ENCODE measurements at regions not wholly inside any gene's neighbourhood (a gene's known extent, or its start where the extent isn't known, plus 50 kb on each side); places are given as distances from the start of the nearest gene placed in this dataset.

DNA sequence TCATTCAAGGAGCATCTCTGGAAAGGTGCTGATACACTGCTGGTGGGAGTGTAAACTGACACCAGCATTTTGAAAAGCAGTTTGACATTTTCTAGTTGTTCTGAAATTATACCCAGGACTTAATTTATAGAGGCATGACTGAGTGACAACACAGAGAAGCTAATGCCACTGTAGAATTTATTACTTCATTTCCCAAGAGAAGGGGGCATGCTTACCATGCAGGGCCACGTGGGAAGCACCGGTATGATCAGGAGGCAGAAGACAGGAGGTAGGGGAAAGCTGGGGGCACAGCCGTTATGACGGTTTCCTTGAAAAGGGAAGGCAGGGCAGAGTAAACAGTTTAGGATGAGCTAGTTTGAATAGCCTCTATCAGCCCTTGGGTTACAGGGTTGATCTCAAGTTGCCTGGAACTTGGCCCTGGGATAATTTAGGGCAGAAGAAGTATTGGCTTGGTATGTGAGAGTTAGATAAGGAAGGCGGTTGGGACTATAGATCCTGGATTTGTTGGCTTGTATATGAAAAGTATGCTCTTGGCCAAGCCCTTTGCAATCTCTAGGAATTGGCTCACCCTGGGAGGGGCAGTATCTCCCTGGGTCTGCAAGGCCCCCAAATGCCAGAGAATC lies 305.7 kb downstream of the ENC1 start:
- WGBS (ENCODE audit: insufficient coverage) = 64% methylated on average over 5 of the region's 5 CpGs
- H3K27ac Mint-ChIP-seq = no peak overlapping the region
- Histone ChIP-seq H3K9me3 (no peaks in the 10 kb centered on the region), H3K4me3 (ENCODE audit: control insufficient read depth in 1 of 2, extremely low read depth in 1 of 2, low read length in 1 of 2) (no peak overlapping the region), H3K27me3 (replicated peaks in 1 of 2; ENCODE audit: control insufficient read depth in 2 of 2, extremely low read depth in 1 of 2, insufficient read depth in 2 of 2, low read length in 1 of 2) (peaks cover 2 to 4% of the 10 kb centered on the region in 2 experiments), H3K36me3 (ENCODE audit: control insufficient read depth in 2 of 2, extremely low read depth in 1 of 2, insufficient read depth in 1 of 2, low read length in 1 of 2) (no peaks in the 10 kb centered on the region), H3K4me1 (ENCODE audit: control insufficient read depth in 1 of 2, extremely low read depth in 1 of 2, insufficient read depth in 2 of 2, low read length in 2 of 2) (no peaks in the 10 kb centered on the region), H3K27ac (ENCODE audit: low read length) (no peak overlapping the region)
- no peaks in the 10 kb centered on the region for H3K9me3 Mint-ChIP-seq
- POLR2A ChIA-PET = no interaction called here
- CTCF ChIA-PET = no interaction called here
- no peaks in the 10 kb centered on the region for H3K4me1 Mint-ChIP-seq
- peaks cover 12 to 19% of the 10 kb centered on the region in 2 donors for H3K27me3 Mint-ChIP-seq
- no peak for DNase-seq
- no peak overlapping the region for H3K4me3 Mint-ChIP-seq
- no peaks in the 10 kb centered on the region for H3K36me3 Mint-ChIP-seq
- no peak for ATAC-seq (replicated peaks in 1 of 4)

DNA sequence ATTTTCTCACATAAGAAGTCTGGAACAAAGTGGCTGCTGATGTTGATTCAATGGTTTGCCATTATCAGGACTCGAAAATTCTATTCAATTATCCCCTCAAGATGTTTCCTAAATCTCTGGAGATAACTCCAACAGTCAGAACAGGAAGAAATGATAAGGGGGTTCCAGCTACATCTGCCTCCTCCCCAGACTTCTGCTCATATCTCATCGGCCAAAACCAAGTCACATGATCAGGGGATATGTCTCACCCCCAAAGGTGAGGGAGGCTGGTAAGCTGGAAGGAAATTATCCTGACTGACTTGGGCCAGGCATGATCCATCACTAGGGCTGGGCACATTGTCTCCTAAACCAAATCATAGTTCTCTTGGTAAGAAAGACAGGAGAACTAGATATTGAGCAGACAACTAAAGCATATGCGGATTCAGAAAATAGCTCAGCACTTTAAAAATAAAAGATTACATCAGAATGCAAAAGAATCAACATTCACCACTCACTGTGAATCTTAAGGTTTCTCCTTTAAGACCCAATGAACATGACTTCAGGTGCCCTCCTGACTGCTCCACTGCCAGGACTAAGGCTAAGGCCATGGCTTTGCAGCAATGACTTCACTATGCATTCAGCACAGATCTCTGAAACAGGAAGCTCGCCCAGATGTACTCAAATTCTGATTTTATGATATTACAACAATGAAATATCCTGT lies 306.3 kb downstream of the ENC1 start:
- ATAC-seq (replicated peaks in 1 of 4) = no peak
- peaks cover 12 to 19% of the 10 kb centered on the region in 2 donors for H3K27me3 Mint-ChIP-seq
- no peak overlapping the region for H3K4me3 Mint-ChIP-seq
- ChIA-PET POLR2A (no interaction called here), CTCF (no interaction called here)
- H3K27ac Mint-ChIP-seq = no peak overlapping the region
- H3K9me3 Mint-ChIP-seq = no peaks in the 10 kb centered on the region
- Histone ChIP-seq H3K27ac (ENCODE audit: low read length) (no peak overlapping the region), H3K9me3 (no peaks in the 10 kb centered on the region), H3K36me3 (ENCODE audit: control insufficient read depth in 2 of 2, extremely low read depth in 1 of 2, insufficient read depth in 1 of 2, low read length in 1 of 2) (no peaks in the 10 kb centered on the region), H3K27me3 (replicated peaks in 1 of 2; ENCODE audit: control insufficient read depth in 2 of 2, extremely low read depth in 1 of 2, insufficient read depth in 2 of 2, low read length in 1 of 2) (peaks cover 0 to 2% of the 10 kb centered on the region in 2 experiments), H3K4me1 (ENCODE audit: control insufficient read depth in 1 of 2, extremely low read depth in 1 of 2, insufficient read depth in 2 of 2, low read length in 2 of 2) (no peaks in the 10 kb centered on the region), H3K4me3 (ENCODE audit: control insufficient read depth in 1 of 2, extremely low read depth in 1 of 2, low read length in 1 of 2) (no peak overlapping the region)
- no peak for DNase-seq
- no peaks in the 10 kb centered on the region for H3K4me1 Mint-ChIP-seq
- WGBS (ENCODE audit: insufficient coverage) = 100% methylated on average over 1 of the region's 4 CpGs
- H3K36me3 Mint-ChIP-seq = no peaks in the 10 kb centered on the region

DNA sequence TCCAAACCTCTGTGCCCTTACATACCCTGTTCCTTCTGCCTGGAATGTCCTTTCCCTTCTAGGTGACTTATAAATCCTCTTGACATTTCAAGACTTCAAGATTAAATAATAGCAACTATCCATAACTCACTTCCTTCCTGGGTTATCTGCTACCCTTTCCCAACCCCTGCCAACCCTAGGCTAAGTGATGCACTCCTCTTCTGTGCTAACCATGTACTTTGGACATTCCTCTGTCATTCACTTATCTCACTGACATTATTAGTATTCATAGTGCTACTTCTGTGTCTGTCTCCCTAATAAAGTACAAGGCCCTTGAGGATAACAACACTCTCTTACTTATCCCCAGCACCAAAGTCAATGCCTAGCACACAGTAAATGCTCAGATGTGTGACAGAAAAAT lies 307.1 kb downstream of the ENC1 start:
- H3K27me3 ChIP-seq (replicated peaks in 1 of 2; ENCODE audit: control insufficient read depth in 2 of 2, extremely low read depth in 1 of 2, insufficient read depth in 2 of 2, low read length in 1 of 2) = peaks cover 0 to 2% of the 10 kb centered on the region in 2 experiments
- H3K4me1 ChIP-seq (ENCODE audit: control insufficient read depth in 1 of 2, extremely low read depth in 1 of 2, insufficient read depth in 2 of 2, low read length in 2 of 2) = no peaks in the 10 kb centered on the region
- ATAC-seq (replicated peaks in 1 of 4) (no peak), DNase-seq (no peak)
- H3K9me3 Mint-ChIP-seq = no peaks in the 10 kb centered on the region
- CTCF ChIA-PET = no interaction called here
- H3K9me3 ChIP-seq = no peaks in the 10 kb centered on the region
- H3K27me3 Mint-ChIP-seq = peaks cover 12 to 19% of the 10 kb centered on the region in 2 donors
- H3K27ac Mint-ChIP-seq = no peak overlapping the region
- POLR2A ChIA-PET = no interaction called here
- H3K27ac ChIP-seq (ENCODE audit: low read length) = no peak overlapping the region
- no peaks in the 10 kb centered on the region for H3K36me3 Mint-ChIP-seq
- no peaks in the 10 kb centered on the region for H3K4me1 Mint-ChIP-seq
- no peaks in the 10 kb centered on the region for H3K36me3 ChIP-seq (ENCODE audit: control insufficient read depth in 2 of 2, extremely low read depth in 1 of 2, insufficient read depth in 1 of 2, low read length in 1 of 2)
- H3K4me3 Mint-ChIP-seq = no peak overlapping the region
- no peak overlapping the region for H3K4me3 ChIP-seq (ENCODE audit: control insufficient read depth in 1 of 2, extremely low read depth in 1 of 2, low read length in 1 of 2)

DNA sequence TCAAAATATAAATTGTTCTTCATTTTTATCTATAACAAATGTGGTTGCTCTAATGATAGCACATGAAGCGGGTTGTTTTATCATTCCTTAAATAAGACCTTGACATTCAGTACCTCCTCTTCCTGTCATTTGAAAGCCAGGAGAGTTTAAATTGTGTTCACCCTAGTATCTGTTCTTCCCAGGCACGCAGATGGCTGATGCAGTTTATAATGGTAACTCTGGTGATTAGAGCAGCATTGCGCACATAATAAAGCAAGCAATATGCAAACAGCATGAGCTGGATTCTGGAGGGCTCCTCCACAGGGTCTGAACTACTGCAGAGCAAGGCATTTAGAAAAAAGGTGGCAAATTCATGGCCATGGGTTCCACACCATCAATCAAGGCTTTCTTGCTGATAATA lies 307.8 kb downstream of the ENC1 start:
- peaks cover 0 to 2% of the 10 kb centered on the region in 2 experiments for H3K27me3 ChIP-seq (replicated peaks in 1 of 2; ENCODE audit: control insufficient read depth in 2 of 2, extremely low read depth in 1 of 2, insufficient read depth in 2 of 2, low read length in 1 of 2)
- Mint-ChIP-seq H3K4me1 (peaks cover 0 to 6% (median 0%) of the 10 kb centered on the region in 3 donors), H3K9me3 (no peaks in the 10 kb centered on the region), H3K36me3 (no peaks in the 10 kb centered on the region), H3K27ac (no peak overlapping the region), H3K27me3 (peaks cover 12 to 19% of the 10 kb centered on the region in 2 donors), H3K4me3 (no peak overlapping the region)
- WGBS (ENCODE audit: insufficient coverage) = 83% methylated on average over 2 of the region's 3 CpGs
- H3K4me1 ChIP-seq (ENCODE audit: control insufficient read depth in 1 of 2, extremely low read depth in 1 of 2, insufficient read depth in 2 of 2, low read length in 2 of 2) = peaks cover 0 to under 1% of the 10 kb centered on the region in 2 experiments
- POLR2A ChIA-PET = no interaction called here
- H3K27ac ChIP-seq (ENCODE audit: low read length) = no peak overlapping the region
- H3K4me3 ChIP-seq (ENCODE audit: control insufficient read depth in 1 of 2, extremely low read depth in 1 of 2, low read length in 1 of 2) = no peak overlapping the region
- DNase-seq (no peak), ATAC-seq (replicated peaks in 1 of 4) (no peak)
- no peaks in the 10 kb centered on the region for H3K9me3 ChIP-seq
- CTCF ChIA-PET = no interaction called here
- H3K36me3 ChIP-seq (ENCODE audit: control insufficient read depth in 2 of 2, extremely low read depth in 1 of 2, insufficient read depth in 1 of 2, low read length in 1 of 2) = no peaks in the 10 kb centered on the region

DNA sequence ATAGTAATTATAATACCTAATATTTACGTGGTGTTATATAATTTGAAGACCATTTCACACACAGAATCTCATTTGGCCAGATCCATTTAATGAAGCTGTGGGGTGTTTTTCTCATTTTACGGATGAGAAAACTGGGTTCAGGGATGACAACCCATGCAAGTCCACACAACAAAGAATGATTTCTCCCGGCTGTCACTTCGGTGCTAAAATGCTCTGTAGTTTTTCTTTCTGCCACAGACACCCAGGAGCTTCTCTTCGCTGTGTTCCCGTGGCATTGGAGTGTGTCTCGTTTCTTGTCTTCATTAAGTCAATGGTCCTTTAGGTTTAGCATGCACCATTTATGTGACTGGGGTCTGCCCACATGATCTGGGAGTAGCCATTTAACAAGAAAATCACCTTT lies 308.5 kb downstream of the ENC1 start:
- Histone ChIP-seq H3K27me3 (replicated peaks in 1 of 2; ENCODE audit: control insufficient read depth in 2 of 2, extremely low read depth in 1 of 2, insufficient read depth in 2 of 2, low read length in 1 of 2) (peaks cover 0 to 2% of the 10 kb centered on the region in 2 experiments), H3K27ac (ENCODE audit: low read length) (no peak overlapping the region), H3K4me3 (ENCODE audit: control insufficient read depth in 1 of 2, extremely low read depth in 1 of 2, low read length in 1 of 2) (no peak overlapping the region), H3K4me1 (ENCODE audit: control insufficient read depth in 1 of 2, extremely low read depth in 1 of 2, insufficient read depth in 2 of 2, low read length in 2 of 2) (peaks cover 1 to 7% of the 10 kb centered on the region in 2 experiments), H3K36me3 (ENCODE audit: control insufficient read depth in 2 of 2, extremely low read depth in 1 of 2, insufficient read depth in 1 of 2, low read length in 1 of 2) (no peaks in the 10 kb centered on the region), H3K9me3 (no peaks in the 10 kb centered on the region)
- Mint-ChIP-seq H3K9me3 (no peaks in the 10 kb centered on the region), H3K4me3 (no peak overlapping the region), H3K27me3 (peaks cover 12 to 19% of the 10 kb centered on the region in 2 donors), H3K4me1 (peaks cover 5 to 12% (median 5%) of the 10 kb centered on the region in 3 donors), H3K36me3 (no peaks in the 10 kb centered on the region), H3K27ac (no peak overlapping the region)
- 96% methylated on average over 5 of the region's 7 CpGs for WGBS (ENCODE audit: insufficient coverage)
- no peak for DNase-seq
- CTCF ChIA-PET = no interaction called here
- no peak for ATAC-seq (replicated peaks in 1 of 4)
- POLR2A ChIA-PET = no interaction called here

DNA sequence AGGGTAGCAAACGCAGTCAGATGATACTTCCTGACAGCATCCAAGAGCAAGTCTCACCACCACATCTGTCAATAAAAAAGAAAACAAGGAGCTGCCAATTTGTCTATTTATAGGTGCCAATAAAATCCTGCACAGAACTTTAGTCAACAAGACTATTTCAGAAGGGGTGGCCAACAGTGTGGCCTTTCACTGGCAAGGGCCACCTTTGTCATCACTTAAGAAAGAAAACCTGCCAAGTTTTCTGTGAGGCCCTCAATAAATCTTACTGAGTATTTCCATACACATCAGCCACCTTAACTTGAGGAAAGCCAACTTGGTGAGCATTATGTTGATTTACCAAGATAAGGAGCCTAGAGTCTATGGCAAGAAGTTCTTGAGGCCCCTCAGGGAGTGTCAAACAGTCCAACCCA lies 312.3 kb downstream of the ENC1 start:
- peaks cover 14 to 18% (median 15%) of the 10 kb centered on the region in 3 donors for H3K4me1 Mint-ChIP-seq
- DNase-seq = no peak
- no peaks in the 10 kb centered on the region for H3K9me3 Mint-ChIP-seq
- Histone ChIP-seq H3K27me3 (replicated peaks in 1 of 2; ENCODE audit: control insufficient read depth in 2 of 2, extremely low read depth in 1 of 2, insufficient read depth in 2 of 2, low read length in 1 of 2) (peaks cover 0 to 2% of the 10 kb centered on the region in 2 experiments), H3K4me1 (ENCODE audit: control insufficient read depth in 1 of 2, extremely low read depth in 1 of 2, insufficient read depth in 2 of 2, low read length in 2 of 2) (peaks cover 11 to 12% of the 10 kb centered on the region in 2 experiments), H3K9me3 (no peaks in the 10 kb centered on the region), H3K4me3 (ENCODE audit: control insufficient read depth in 1 of 2, extremely low read depth in 1 of 2, low read length in 1 of 2) (no peak overlapping the region), H3K27ac (ENCODE audit: low read length) (no peak overlapping the region), H3K36me3 (ENCODE audit: control insufficient read depth in 2 of 2, extremely low read depth in 1 of 2, insufficient read depth in 1 of 2, low read length in 1 of 2) (no peaks in the 10 kb centered on the region)
- H3K27me3 Mint-ChIP-seq = peaks cover under 1 to 7% of the 10 kb centered on the region in 2 donors
- no peak overlapping the region for H3K27ac Mint-ChIP-seq
- H3K36me3 Mint-ChIP-seq = no peaks in the 10 kb centered on the region
- WGBS (ENCODE audit: insufficient coverage) = 67% methylated on average over 1 of the region's 1 CpG
- POLR2A ChIA-PET = no interaction called here
- CTCF ChIA-PET = no interaction called here
- H3K4me3 Mint-ChIP-seq = no peak overlapping the region
- no peak for ATAC-seq (replicated peaks in 1 of 4)

Measured in T-cell (primary cell).